ENCODE measurements at regions not wholly inside any gene's neighbourhood (a gene's known extent, or its start where the extent isn't known, plus 50 kb on each side); places are given as distances from the start of the nearest gene placed in this dataset.
A peak's percentile ranks its signal among the peaks of the same experiment; 100 is the strongest.

- Histone ChIP-seq H3K27me3 (ENCODE audit: insufficient read depth, low read length, poor library complexity) (no peaks in the 10 kb centered on the region), H4K5ac (ENCODE audit: low read length) (no peak overlapping the region), H3K79me1 (ENCODE audit: low read length) (no peaks in the 10 kb centered on the region), H3K4ac (ENCODE audit: low read depth, low read length) (no peak overlapping the region), H3K9ac (ENCODE audit: low read length) (no peak overlapping the region), H3K4me2 (ENCODE audit: low read length) (no peak overlapping the region), H3K18ac (ENCODE audit: low read length) (no peak overlapping the region), H3K79me2 (ENCODE audit: control insufficient read depth, insufficient read depth, low read length) (no peaks in the 10 kb centered on the region), H2AK5ac (ENCODE audit: low read length) (no peak overlapping the region), H3K56ac (ENCODE audit: low read length) (no peak overlapping the region), H2BK5ac (ENCODE audit: low read length) (no peak overlapping the region), H4K8ac (ENCODE audit: low read depth, low read length) (no peak overlapping the region), H3K36me3 (ENCODE audit: control insufficient read depth, insufficient read depth, low read length) (no peaks in the 10 kb centered on the region), H3K4me1 (ENCODE audit: control insufficient read depth, low read depth, low read length) (no peaks in the 10 kb centered on the region), H3K27ac (ENCODE audit: low read depth, low read length) (no peak overlapping the region), H3K4me3 (ENCODE audit: low read length) (no peak overlapping the region), H2BK120ac (ENCODE audit: low read depth, low read length) (no peak overlapping the region), H3K23ac (ENCODE audit: low read length) (no peak overlapping the region), H2BK15ac (replicated peaks; ENCODE audit: low read depth) (no peak overlapping the region)
- DNase-seq = no peak
- WGBS (ENCODE audit: extremely low coverage, insufficient coverage, low lambda C conversion rate) = no CpG with 5 or more reads among the region's 3 CpGs
Measured at GRCh38 chr5:101574017-101574416, 670.9 kb upstream of the ST8SIA4 start.

DNA sequence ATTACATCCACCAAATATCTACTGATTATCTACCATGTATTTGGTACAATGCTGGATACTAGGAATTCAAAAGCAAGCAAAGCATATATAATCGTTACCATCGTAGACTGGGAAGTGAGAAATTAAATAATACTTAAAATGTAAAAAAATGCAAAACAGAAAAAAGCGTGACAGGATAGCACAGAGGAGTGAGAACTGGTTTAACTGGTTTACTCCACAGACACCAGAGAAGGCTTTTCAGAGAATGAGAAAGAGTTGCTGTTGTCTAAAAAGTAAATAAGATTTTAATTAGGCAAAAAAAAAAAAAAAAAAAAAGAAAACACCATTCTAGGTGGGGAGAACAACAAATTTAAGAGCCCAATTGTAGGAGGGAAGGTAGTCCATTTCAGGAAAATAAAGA, 657.9 kb upstream of the ST8SIA4 start:
- Histone ChIP-seq H3K27me3 (ENCODE audit: insufficient read depth, low read length, poor library complexity) (no peaks in the 10 kb centered on the region), H2AK5ac (ENCODE audit: low read length) (no peak overlapping the region), H3K79me1 (ENCODE audit: low read length) (no peaks in the 10 kb centered on the region), H3K4me1 (ENCODE audit: control insufficient read depth, low read depth, low read length) (no peaks in the 10 kb centered on the region), H3K18ac (ENCODE audit: low read length) (no peak overlapping the region), H3K27ac (ENCODE audit: low read depth, low read length) (no peak overlapping the region), H3K23ac (ENCODE audit: low read length) (no peak overlapping the region), H3K56ac (ENCODE audit: low read length) (no peak overlapping the region), H2BK120ac (ENCODE audit: low read depth, low read length) (no peak overlapping the region), H3K36me3 (ENCODE audit: control insufficient read depth, insufficient read depth, low read length) (no peaks in the 10 kb centered on the region), H2BK5ac (ENCODE audit: low read length) (no peak overlapping the region), H4K5ac (ENCODE audit: low read length) (no peak overlapping the region), H2BK15ac (replicated peaks; ENCODE audit: low read depth) (no peak overlapping the region), H3K4me2 (ENCODE audit: low read length) (no peak overlapping the region), H3K9ac (ENCODE audit: low read length) (no peak overlapping the region), H4K8ac (ENCODE audit: low read depth, low read length) (no peak overlapping the region), H3K4me3 (ENCODE audit: low read length) (no peak overlapping the region), H3K4ac (ENCODE audit: low read depth, low read length) (no peak overlapping the region), H3K79me2 (ENCODE audit: control insufficient read depth, insufficient read depth, low read length) (no peaks in the 10 kb centered on the region)
- DNase-seq = peak; percentile 13
- WGBS (ENCODE audit: extremely low coverage, insufficient coverage, low lambda C conversion rate) = no CpG with 5 or more reads among the region's 3 CpGs

GRCh38 chr5:101543780-101544179, 640.7 kb upstream of the ST8SIA4 start:
- Histone ChIP-seq H3K4me1 (ENCODE audit: control insufficient read depth, low read depth, low read length) (no peaks in the 10 kb centered on the region), H3K4me2 (ENCODE audit: low read length) (no peak overlapping the region), H3K4ac (ENCODE audit: low read depth, low read length) (no peak overlapping the region), H2BK120ac (ENCODE audit: low read depth, low read length) (no peak overlapping the region), H3K56ac (ENCODE audit: low read length) (no peak overlapping the region), H2BK15ac (replicated peaks; ENCODE audit: low read depth) (no peak overlapping the region), H3K79me1 (ENCODE audit: low read length) (no peaks in the 10 kb centered on the region), H3K4me3 (ENCODE audit: low read length) (no peak overlapping the region), H4K5ac (ENCODE audit: low read length) (no peak overlapping the region), H3K18ac (ENCODE audit: low read length) (no peak overlapping the region), H3K23ac (ENCODE audit: low read length) (no peak overlapping the region), H3K9ac (ENCODE audit: low read length) (no peak overlapping the region), H2BK5ac (ENCODE audit: low read length) (no peak overlapping the region), H3K36me3 (ENCODE audit: control insufficient read depth, insufficient read depth, low read length) (no peaks in the 10 kb centered on the region), H4K8ac (ENCODE audit: low read depth, low read length) (no peak overlapping the region), H2AK5ac (ENCODE audit: low read length) (no peak overlapping the region), H3K27ac (ENCODE audit: low read depth, low read length) (no peak overlapping the region), H3K79me2 (ENCODE audit: control insufficient read depth, insufficient read depth, low read length) (no peaks in the 10 kb centered on the region), H3K27me3 (ENCODE audit: insufficient read depth, low read length, poor library complexity) (no peaks in the 10 kb centered on the region)
- no CpG with 5 or more reads among the region's 1 CpG for WGBS (ENCODE audit: extremely low coverage, insufficient coverage, low lambda C conversion rate)
- DNase-seq = no peak

DNA sequence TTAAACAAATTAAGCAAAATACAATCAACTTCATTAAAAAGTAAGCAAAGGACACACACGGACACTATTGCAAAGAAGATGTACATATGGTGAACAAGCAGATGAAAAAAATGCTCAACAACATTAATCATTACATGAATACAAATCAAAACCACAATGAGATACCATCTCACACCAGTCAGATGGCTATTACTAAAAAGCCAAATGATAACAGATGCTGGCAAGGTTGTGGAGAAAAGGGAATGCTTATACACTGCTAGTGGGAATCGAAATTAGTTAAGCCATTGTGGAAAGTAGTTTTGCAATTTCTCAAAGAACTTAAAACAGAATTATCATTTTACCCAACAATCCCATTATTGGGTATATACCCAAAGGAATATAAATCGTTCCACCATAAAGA, 636.2 kb upstream of the ST8SIA4 start:
- no peak overlapping the region for H3K4ac ChIP-seq (ENCODE audit: low read depth, low read length)
- no peaks in the 10 kb centered on the region for H3K36me3 ChIP-seq (ENCODE audit: control insufficient read depth, insufficient read depth, low read length)
- H3K4me2 ChIP-seq (ENCODE audit: low read length) = no peak overlapping the region
- no peak overlapping the region for H3K23ac ChIP-seq (ENCODE audit: low read length)
- H3K4me1 ChIP-seq (ENCODE audit: control insufficient read depth, low read depth, low read length) = no peaks in the 10 kb centered on the region
- no peaks in the 10 kb centered on the region for H3K27me3 ChIP-seq (ENCODE audit: insufficient read depth, low read length, poor library complexity)
- H4K5ac ChIP-seq (ENCODE audit: low read length) = no peak overlapping the region
- no peak overlapping the region for H3K9ac ChIP-seq (ENCODE audit: low read length)
- no peak overlapping the region for H3K18ac ChIP-seq (ENCODE audit: low read length)
- H2AK5ac ChIP-seq (ENCODE audit: low read length) = no peak overlapping the region
- no peak overlapping the region for H2BK120ac ChIP-seq (ENCODE audit: low read depth, low read length)
- H3K79me1 ChIP-seq (ENCODE audit: low read length) = no peaks in the 10 kb centered on the region
- H4K8ac ChIP-seq (ENCODE audit: low read depth, low read length) = no peak overlapping the region
- H2BK15ac ChIP-seq (replicated peaks; ENCODE audit: low read depth) = no peak overlapping the region
- no peak overlapping the region for H3K4me3 ChIP-seq (ENCODE audit: low read length)
- WGBS (ENCODE audit: extremely low coverage, insufficient coverage, low lambda C conversion rate) = no CpG with 5 or more reads among the region's 3 CpGs
- H3K79me2 ChIP-seq (ENCODE audit: control insufficient read depth, insufficient read depth, low read length) = no peaks in the 10 kb centered on the region
- H2BK5ac ChIP-seq (ENCODE audit: low read length) = no peak overlapping the region
- H3K27ac ChIP-seq (ENCODE audit: low read depth, low read length) = no peak overlapping the region
- no peak for DNase-seq
- H3K56ac ChIP-seq (ENCODE audit: low read length) = no peak overlapping the region

- Histone ChIP-seq H3K4me1 (ENCODE audit: control insufficient read depth, low read depth, low read length) (no peaks in the 10 kb centered on the region), H2BK15ac (replicated peaks; ENCODE audit: low read depth) (no peak overlapping the region), H4K8ac (ENCODE audit: low read depth, low read length) (no peak overlapping the region), H3K27ac (ENCODE audit: low read depth, low read length) (no peak overlapping the region), H3K56ac (ENCODE audit: low read length) (no peak overlapping the region), H3K4me2 (ENCODE audit: low read length) (no peak overlapping the region), H2BK5ac (ENCODE audit: low read length) (no peak overlapping the region), H2BK120ac (ENCODE audit: low read depth, low read length) (no peak overlapping the region), H3K9ac (ENCODE audit: low read length) (no peak overlapping the region), H4K5ac (ENCODE audit: low read length) (no peak overlapping the region), H3K36me3 (ENCODE audit: control insufficient read depth, insufficient read depth, low read length) (no peaks in the 10 kb centered on the region), H3K79me2 (ENCODE audit: control insufficient read depth, insufficient read depth, low read length) (no peaks in the 10 kb centered on the region), H3K4ac (ENCODE audit: low read depth, low read length) (no peak overlapping the region), H3K18ac (ENCODE audit: low read length) (no peak overlapping the region), H3K79me1 (ENCODE audit: low read length) (no peaks in the 10 kb centered on the region), H3K27me3 (ENCODE audit: insufficient read depth, low read length, poor library complexity) (no peaks in the 10 kb centered on the region), H3K23ac (ENCODE audit: low read length) (no peak overlapping the region), H3K4me3 (ENCODE audit: low read length) (no peak overlapping the region), H2AK5ac (ENCODE audit: low read length) (no peak overlapping the region)
- WGBS (ENCODE audit: extremely low coverage, insufficient coverage, low lambda C conversion rate) = no CpG with 5 or more reads among the region's 1 CpG
- no peak for DNase-seq
Measured at GRCh38 chr5:101535626-101536025, 632.5 kb upstream of the ST8SIA4 start.

DNA sequence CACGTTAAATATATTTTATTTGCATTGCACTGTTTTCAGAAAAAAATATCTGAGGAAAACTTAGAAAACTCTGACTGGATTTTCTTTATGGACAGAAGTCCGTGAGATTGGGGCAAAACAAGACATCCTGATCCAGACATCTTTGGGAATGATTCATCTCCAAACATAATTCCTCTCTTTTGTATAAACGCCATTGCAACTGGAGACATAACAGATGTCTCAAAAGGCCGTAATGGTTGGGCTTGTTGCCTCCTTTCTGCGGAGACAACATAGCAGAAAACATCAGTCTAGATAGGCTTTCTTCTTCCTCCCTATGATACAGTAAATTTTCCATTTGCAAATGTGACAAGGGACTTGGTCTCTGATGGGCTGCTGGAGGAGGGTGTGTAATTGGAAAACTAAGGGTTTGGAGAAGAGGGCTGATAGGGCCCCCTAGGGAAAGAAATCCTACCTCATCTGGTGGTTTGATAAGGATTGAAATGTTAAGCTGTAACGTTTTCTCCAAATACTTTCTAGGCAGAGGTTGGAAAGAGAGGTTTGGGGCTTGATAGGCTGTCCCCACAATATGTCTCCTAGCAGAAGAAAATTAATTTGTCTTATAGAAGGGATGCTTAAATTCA, 631.5 kb upstream of the ST8SIA4 start:
- WGBS (ENCODE audit: extremely low coverage, insufficient coverage, low lambda C conversion rate) = no CpG with 5 or more reads among the region's 6 CpGs
- Histone ChIP-seq H3K4ac (ENCODE audit: low read depth, low read length) (no peak overlapping the region), H2BK5ac (ENCODE audit: low read length) (no peak overlapping the region), H3K23ac (ENCODE audit: low read length) (no peak overlapping the region), H4K8ac (ENCODE audit: low read depth, low read length) (no peak overlapping the region), H2AK5ac (ENCODE audit: low read length) (no peak overlapping the region), H3K27ac (ENCODE audit: low read depth, low read length) (no peak overlapping the region), H2BK120ac (ENCODE audit: low read depth, low read length) (no peak overlapping the region), H2BK15ac (replicated peaks; ENCODE audit: low read depth) (no peak overlapping the region), H3K4me3 (ENCODE audit: low read length) (no peak overlapping the region), H3K18ac (ENCODE audit: low read length) (no peak overlapping the region), H3K27me3 (ENCODE audit: insufficient read depth, low read length, poor library complexity) (no peaks in the 10 kb centered on the region), H3K4me2 (ENCODE audit: low read length) (no peak overlapping the region), H3K4me1 (ENCODE audit: control insufficient read depth, low read depth, low read length) (no peaks in the 10 kb centered on the region), H3K79me2 (ENCODE audit: control insufficient read depth, insufficient read depth, low read length) (no peaks in the 10 kb centered on the region), H3K36me3 (ENCODE audit: control insufficient read depth, insufficient read depth, low read length) (no peaks in the 10 kb centered on the region), H3K56ac (ENCODE audit: low read length) (no peak overlapping the region), H3K9ac (ENCODE audit: low read length) (no peak overlapping the region), H3K79me1 (ENCODE audit: low read length) (no peaks in the 10 kb centered on the region), H4K5ac (ENCODE audit: low read length) (no peak overlapping the region)
- DNase-seq = peak; percentile 10

All from mesendoderm (in vitro differentiated cells).